BJ (cell line): ENCODE measurements at regions not wholly inside any gene's neighbourhood (a gene's known extent, or its start where the extent isn't known, plus 50 kb on each side); places are given as distances from the start of the nearest gene placed in this dataset.
"Not testable (repeated sequence)": the region's sequence is repeated elsewhere in the genome, so short reads cannot be mapped to it uniquely, and the experiment has no call there.

Source experiments
- CTCF ChIA-PET: fragments of 350-600 bp; formaldehyde crosslinking; extraction: SDS; loops from one replicate; lab custom pipeline; 2021; ENCODE audit warnings: antibody characterized with exemption, inconsistent platforms; lab: Yijun Ruan, JAX
- POLR2A ChIA-PET: fragments of 300-600 bp; sonication (Branson Sonifier 250); formaldehyde crosslinking; extraction: SDS; loops from one replicate; lab custom pipeline; 2021; ENCODE audit warnings: antibody characterized with exemption; lab: Charles Lee
- DNase-seq: peaks from one replicate; pipeline ENCODE4 v3.0.0-alpha.2; 2011; ENCODE audit warnings: low read depth
- H3K27me3 ChIP-seq: 2 replicates; pipeline ENCODE4 v1.6.0; 2011; ENCODE audit warnings: low read length; ENCODE audit not compliant: control insufficient read depth, insufficient read depth
- H3K36me3 ChIP-seq: 2 replicates; pipeline ENCODE4 v1.5.1; 2011; ENCODE audit warnings: low read length; ENCODE audit not compliant: control insufficient read depth, insufficient read depth
- H3K4me3 ChIP-seq: 2 replicates; pipeline ENCODE4 v1.5.1; 2011; ENCODE audit warnings: low read depth, mild to moderate bottlenecking, control low read depth, low read length
- CTCF ChIP-seq: IDR thresholded peaks from 2 replicates; pipeline ENCODE4 v1.5.1; 2011; ENCODE audit warnings: low read depth, mild to moderate bottlenecking, control low read depth, inconsistent platforms, low read length, moderate library complexity; ENCODE audit not compliant: insufficient read depth

DNA sequence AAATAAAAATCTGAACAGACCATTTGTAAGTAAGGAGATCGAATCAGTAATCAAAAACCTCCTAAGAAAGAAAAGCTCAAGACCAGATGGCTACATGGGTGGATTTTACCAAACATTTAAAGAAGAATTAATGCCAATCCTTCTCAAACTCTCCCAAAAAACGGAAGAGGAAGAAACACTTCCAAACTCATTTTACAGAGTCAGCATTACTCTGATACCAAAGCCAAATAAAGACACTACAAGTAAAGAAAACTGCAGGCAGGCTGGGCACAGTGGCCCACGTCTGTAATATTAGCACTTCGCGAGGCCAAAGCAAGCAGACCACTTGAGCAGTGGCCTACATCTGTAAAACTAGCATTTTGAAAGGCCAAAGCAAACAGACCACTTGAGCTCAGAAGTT lies 159.8 kb downstream of the DPY19L2 start:
- Histone ChIP-seq H3K4me3 (no peak overlapping the region), H3K36me3 (no peaks in the 10 kb centered on the region), H3K27me3 (no peaks in the 10 kb centered on the region)
- POLR2A ChIA-PET, result no interaction called here
- no peak for TF ChIP-seq CTCF
- no peak for DNase-seq
- CTCF ChIA-PET, result no interaction called here

GRCh38 chr12:63499567-63499966 lies 168.7 kb downstream of the DPY19L2 start:
- Histone ChIP-seq H3K36me3 (no peaks in the 10 kb centered on the region), H3K27me3 (no peaks in the 10 kb centered on the region), H3K4me3 (no peak overlapping the region)
- DNase-seq, result no peak
- ChIA-PET POLR2A (no interaction called here), CTCF (no interaction called here)
- no peak for TF ChIP-seq CTCF

DNA sequence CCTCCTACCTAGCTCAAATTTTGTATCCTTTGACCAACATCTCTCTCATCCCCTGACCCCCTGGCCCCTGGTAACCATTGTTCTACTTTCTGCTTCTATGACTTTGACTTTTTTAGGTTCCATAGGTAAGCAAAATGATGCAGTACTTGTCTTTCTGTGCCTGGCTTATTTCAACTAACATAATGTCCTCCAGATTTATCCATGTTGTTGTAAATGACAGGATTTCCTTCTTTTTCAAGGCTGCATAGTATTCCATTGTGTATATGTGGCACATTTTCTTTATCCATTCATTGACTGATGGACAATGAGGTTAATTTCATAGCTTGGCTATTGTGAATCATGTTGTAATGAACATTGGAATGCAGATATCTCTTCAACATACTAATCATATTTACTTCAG lies 170.1 kb downstream of the DPY19L2 start:
- ChIA-PET CTCF (interaction anchor here (0.7 kb wide), 1 partner anchor 8 kb away, joined by 3 read pairs; no protein-coding TSS in a partner anchor), POLR2A (no interaction called here)
- no peak for TF ChIP-seq CTCF
- H3K27me3 ChIP-seq, result no peaks in the 10 kb centered on the region
- DNase-seq, result no peak
- no peaks in the 10 kb centered on the region for H3K36me3 ChIP-seq
- H3K4me3 ChIP-seq, result no peak overlapping the region

DNA sequence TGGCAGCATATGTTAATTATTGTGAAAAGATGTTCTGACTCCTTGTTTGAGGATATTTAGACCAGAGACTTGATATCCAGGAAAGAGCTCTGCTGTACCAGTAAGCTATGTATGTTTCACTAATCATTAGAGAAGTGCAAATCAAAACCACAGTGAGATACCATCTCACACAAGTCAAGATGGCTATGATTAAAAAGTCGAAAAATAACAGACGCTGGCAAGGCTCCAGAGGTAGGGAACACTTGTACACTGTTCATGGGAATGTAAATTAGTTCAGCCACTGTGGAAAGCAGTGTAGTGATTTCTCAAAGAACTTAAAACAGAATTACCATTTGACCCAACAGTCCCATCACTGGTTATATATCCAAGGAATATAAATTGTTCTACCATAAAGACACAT lies 171.6 kb downstream of the DPY19L2 start:
- CTCF ChIA-PET, result interaction anchor here (0.8 kb wide), 1 partner anchor 11 kb away, joined by 3 read pairs; no protein-coding TSS in a partner anchor
- DNase-seq, result no peak
- no peaks in the 10 kb centered on the region for H3K36me3 ChIP-seq
- no peaks in the 10 kb centered on the region for H3K27me3 ChIP-seq
- TF ChIP-seq CTCF, result no peak
- H3K4me3 ChIP-seq, result no peak overlapping the region
- POLR2A ChIA-PET, result no interaction called here

DNA sequence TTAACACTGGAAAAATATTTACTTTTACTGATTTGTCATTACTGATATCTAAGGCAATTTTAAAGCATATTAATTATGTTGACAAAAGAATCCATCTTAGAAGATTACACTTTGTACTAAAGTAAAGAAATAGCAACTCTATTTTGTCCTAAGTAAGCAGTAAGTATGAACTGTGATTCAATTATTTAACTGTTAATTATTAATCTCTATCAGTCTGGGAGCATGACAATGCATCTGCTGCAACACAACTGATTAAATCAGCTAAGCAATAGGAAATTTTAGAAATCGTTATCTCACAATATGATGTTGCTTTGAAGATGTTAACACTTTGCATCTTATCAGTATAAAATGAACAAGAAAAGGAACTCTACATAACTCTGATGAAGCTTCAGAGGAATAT lies 172.3 kb downstream of the DPY19L2 start:
- POLR2A ChIA-PET, result interaction anchor here (0.6 kb wide), 1 partner anchor 1976 kb away, joined by 3 read pairs; no protein-coding TSS in a partner anchor
- no peaks in the 10 kb centered on the region for H3K27me3 ChIP-seq
- no peak for DNase-seq
- H3K36me3 ChIP-seq, result no peaks in the 10 kb centered on the region
- H3K4me3 ChIP-seq, result no peak overlapping the region
- CTCF ChIA-PET, result interaction anchor here (0.8 kb wide), 1 partner anchor 12 kb away, joined by 3 read pairs; no protein-coding TSS in a partner anchor
- TF ChIP-seq CTCF, result no peak

DNA sequence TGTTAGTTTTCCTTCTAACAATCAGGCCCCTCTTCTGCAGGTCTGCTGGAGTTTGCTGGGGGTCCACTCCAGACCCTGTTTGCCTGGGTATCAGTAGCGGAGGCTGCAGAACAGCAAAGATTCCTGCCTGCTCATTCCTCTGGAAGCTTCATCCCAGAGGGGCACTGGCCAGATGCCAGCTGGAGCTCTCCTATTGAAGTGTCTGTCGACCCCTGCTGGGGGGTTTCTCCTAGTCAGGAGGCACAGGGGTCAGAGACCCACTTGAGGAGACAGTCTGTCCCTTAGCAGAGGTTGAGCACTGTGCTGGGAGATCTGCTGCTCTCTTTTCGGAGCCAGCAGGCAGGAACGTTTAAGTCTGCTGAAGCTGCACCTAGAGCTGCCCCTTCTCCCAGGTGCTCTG lies 174.9 kb downstream of the DPY19L2 start:
- POLR2A ChIA-PET, CTCF ChIA-PET: not testable (repeated sequence)

More for the DNA sequence above, 174.9 kb downstream of the DPY19L2 start:
- not testable (repeated sequence) for H3K4me3 ChIP-seq, DNase-seq, H3K27me3 ChIP-seq, H3K36me3 ChIP-seq
